OCI-LY1 (cell line): ENCODE measurements at regions not wholly inside any gene's neighbourhood (a gene's known extent, or its start where the extent isn't known, plus 50 kb on each side); places are given as distances from the start of the nearest gene placed in this dataset.

Experiments
- H2AFZ ChIP-seq: fragments of 200-600 bp; sonication (generic), shearing (Covaris generic); 2 replicates; pipeline ENCODE4 v1.6.0; 2014; ENCODE audit warnings: antibody characterized with exemption, mild to moderate bottlenecking, low read length
- H3F3A ChIP-seq: fragments of 200-600 bp; sonication (generic), shearing (Covaris generic); 2 replicates; pipeline ENCODE4 v1.6.0; 2014; ENCODE audit warnings: mild to moderate bottlenecking, antibody characterized with exemption, low read length, moderate library complexity; ENCODE audit not compliant: insufficient read depth
- H3K27ac ChIP-seq: fragments of 200-600 bp; sonication (generic); 2 replicates; pipeline ENCODE4 v1.5.1; 2014; ENCODE audit warnings: low read length, mixed run types, mild to moderate bottlenecking, low read depth; ENCODE audit not compliant: poor library complexity, severe bottlenecking
- H3K27me3 ChIP-seq: fragments of 200-600 bp; sonication (generic); 2 replicates; pipeline ENCODE4 v1.6.0; 2014; ENCODE audit warnings: antibody characterized with exemption, mild to moderate bottlenecking, low read length, moderate library complexity; ENCODE audit not compliant: insufficient read depth
- H3K36me3 ChIP-seq: fragments of 200-600 bp; sonication (generic); 2 replicates; pipeline ENCODE4 v1.6.1; 2014; ENCODE audit warnings: mild to moderate bottlenecking, antibody characterized with exemption, low read length, moderate library complexity, mixed read lengths; ENCODE audit not compliant: insufficient read depth
- H3K4me1 ChIP-seq: fragments of 200-600 bp; sonication (generic); 2 replicates; pipeline ENCODE4 v1.5.1; 2014; ENCODE audit warnings: mild to moderate bottlenecking, low read length, moderate library complexity; ENCODE audit not compliant: insufficient read depth, severe bottlenecking
- H3K4me2 ChIP-seq: fragments of 200-600 bp; sonication (generic), shearing (Covaris generic); 2 replicates; pipeline ENCODE4 v1.6.1; 2014; ENCODE audit warnings: low read length
- H3K4me3 ChIP-seq: fragments of 200-600 bp; sonication (generic); 2 replicates; pipeline ENCODE4 v1.5.1; 2014; ENCODE audit warnings: low read length, low read depth, mild to moderate bottlenecking, mixed read lengths; ENCODE audit not compliant: poor library complexity, severe bottlenecking
- H3K79me2 ChIP-seq: fragments of 200-600 bp; shearing (Covaris generic); 2 replicates; pipeline ENCODE4 v1.6.1; 2016; ENCODE audit warnings: mixed run types, low read length, mixed read lengths; ENCODE audit not compliant: insufficient read depth
- H3K9ac ChIP-seq: fragments of 200-600 bp; sonication (generic), shearing (Covaris generic); 2 replicates; pipeline ENCODE4 v1.6.1; 2014; ENCODE audit warnings: mild to moderate bottlenecking, low read length, mixed read lengths
- H3K9me2 ChIP-seq: fragments of 200-600 bp; sonication (generic), shearing (Covaris generic); 2 replicates; pipeline ENCODE4 v1.6.1; 2014; ENCODE audit warnings: low read depth, mild to moderate bottlenecking, low read length, mixed read lengths
- H3K9me3 ChIP-seq: fragments of 200-600 bp; shearing (Covaris generic); 2 replicates; pipeline ENCODE4 v1.6.1; 2014; ENCODE audit warnings: low read length, mixed read lengths
- H4K20me1 ChIP-seq: fragments of 200-600 bp; sonication (generic), shearing (Covaris generic); 2 replicates; pipeline ENCODE4 v1.6.0; 2016; ENCODE audit warnings: mild to moderate bottlenecking, low read length; ENCODE audit not compliant: insufficient read depth
- EZH2 ChIP-seq: fragments of 200-600 bp; sonication (generic), shearing (Covaris generic); IDR thresholded peaks from 2 replicates; pipeline ENCODE4 v1.8.0; 2017; ENCODE audit warnings: borderline replicate concordance, mixed run types, mild to moderate bottlenecking, antibody characterized with exemption, low read length, moderate library complexity, mixed read lengths
- TF ChIP-seq, protein P1 (sequence below): fragments of 200-600 bp; sonication (generic), shearing (Covaris generic); IDR thresholded peaks from 2 replicates; pipeline ENCODE4 v1.5.1; 2017; ENCODE audit warnings: mild to moderate bottlenecking, antibody characterized with exemption, low read length, moderate library complexity, mixed read lengths

- Histone ChIP-seq H3K4me2 (no peak overlapping the region), H3K36me3 (no peaks in the 10 kb centered on the region), H3K27me3 (no peaks in the 10 kb centered on the region), H3K9me2 (no peaks in the 10 kb centered on the region), H3K4me3 (no peak overlapping the region), H3K9ac (no peak overlapping the region), H3K9me3 (no peaks in the 10 kb centered on the region), H3K27ac (no peak overlapping the region), H2AFZ (no peak overlapping the region), H3K4me1 (no peaks in the 10 kb centered on the region), H3K79me2 (no peaks in the 10 kb centered on the region), H3F3A (no peaks in the 10 kb centered on the region), H4K20me1 (no peaks in the 10 kb centered on the region)
- TF ChIP-seq EZH2 = no peak
- TF ChIP-seq, protein P1, sequence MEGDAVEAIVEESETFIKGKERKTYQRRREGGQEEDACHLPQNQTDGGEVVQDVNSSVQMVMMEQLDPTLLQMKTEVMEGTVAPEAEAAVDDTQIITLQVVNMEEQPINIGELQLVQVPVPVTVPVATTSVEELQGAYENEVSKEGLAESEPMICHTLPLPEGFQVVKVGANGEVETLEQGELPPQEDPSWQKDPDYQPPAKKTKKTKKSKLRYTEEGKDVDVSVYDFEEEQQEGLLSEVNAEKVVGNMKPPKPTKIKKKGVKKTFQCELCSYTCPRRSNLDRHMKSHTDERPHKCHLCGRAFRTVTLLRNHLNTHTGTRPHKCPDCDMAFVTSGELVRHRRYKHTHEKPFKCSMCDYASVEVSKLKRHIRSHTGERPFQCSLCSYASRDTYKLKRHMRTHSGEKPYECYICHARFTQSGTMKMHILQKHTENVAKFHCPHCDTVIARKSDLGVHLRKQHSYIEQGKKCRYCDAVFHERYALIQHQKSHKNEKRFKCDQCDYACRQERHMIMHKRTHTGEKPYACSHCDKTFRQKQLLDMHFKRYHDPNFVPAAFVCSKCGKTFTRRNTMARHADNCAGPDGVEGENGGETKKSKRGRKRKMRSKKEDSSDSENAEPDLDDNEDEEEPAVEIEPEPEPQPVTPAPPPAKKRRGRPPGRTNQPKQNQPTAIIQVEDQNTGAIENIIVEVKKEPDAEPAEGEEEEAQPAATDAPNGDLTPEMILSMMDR = no peak
Observed at GRCh38 chr21:16078382-16078781, 348.6 kb downstream of the USP25 start.

- H3K27me3 ChIP-seq = no peaks in the 10 kb centered on the region
- no peaks in the 10 kb centered on the region for H3F3A ChIP-seq
- H2AFZ ChIP-seq = no peak overlapping the region
- no peak overlapping the region for H3K27ac ChIP-seq
- no peaks in the 10 kb centered on the region for H3K9me3 ChIP-seq
- H3K4me1 ChIP-seq = no peaks in the 10 kb centered on the region
- H3K4me3 ChIP-seq = no peak overlapping the region
- H3K4me2 ChIP-seq = no peak overlapping the region
- H4K20me1 ChIP-seq = no peaks in the 10 kb centered on the region
- no peaks in the 10 kb centered on the region for H3K9me2 ChIP-seq
- no peaks in the 10 kb centered on the region for H3K79me2 ChIP-seq
- no peaks in the 10 kb centered on the region for H3K36me3 ChIP-seq
- H3K9ac ChIP-seq = no peak overlapping the region
- no peak for TF ChIP-seq EZH2
- TF ChIP-seq, protein P1 = no peak
Observed at GRCh38 chr21:16079830-16080229, 350.0 kb downstream of the USP25 start.

GRCh38 chr21:16081304-16081703 lies 351.5 kb downstream of the USP25 start:
- no peaks in the 10 kb centered on the region for H3K4me1 ChIP-seq
- no peaks in the 10 kb centered on the region for H4K20me1 ChIP-seq
- H3K36me3 ChIP-seq = no peaks in the 10 kb centered on the region
- H3F3A ChIP-seq = no peaks in the 10 kb centered on the region
- no peak overlapping the region for H3K4me2 ChIP-seq
- no peaks in the 10 kb centered on the region for H3K9me2 ChIP-seq
- TF ChIP-seq, protein P1 = no peak
- TF ChIP-seq EZH2 = no peak
- no peaks in the 10 kb centered on the region for H3K79me2 ChIP-seq
- H3K27me3 ChIP-seq = no peaks in the 10 kb centered on the region
- H2AFZ ChIP-seq = no peak overlapping the region
- H3K4me3 ChIP-seq = no peak overlapping the region
- H3K27ac ChIP-seq = no peak overlapping the region
- no peak overlapping the region for H3K9ac ChIP-seq
- no peaks in the 10 kb centered on the region for H3K9me3 ChIP-seq
